GM13977 (cell line): ENCODE measurements at regions not wholly inside any gene's neighbourhood (a gene's known extent, or its start where the extent isn't known, plus 50 kb on each side); places are given as distances from the start of the nearest gene placed in this dataset.
"Not testable (repeated sequence)": the region's sequence is repeated elsewhere in the genome, so short reads cannot be mapped to it uniquely, and the experiment has no call there.

Experiments
- DNase-seq: peaks from one replicate; pipeline ENCODE4 v3.0.0; 2012; ENCODE audit warnings: low spot score
- in situ Hi-C: fragments of 300-500 bp; cut with MboI; formaldehyde crosslinking; loops from one replicate; pipeline ENCODE4 v1.12.0; 2022; ENCODE audit warnings: low sequenced_read_pairs, low pct_unique_long_range_greater_than_20kb, mixed read lengths, inconsistent platforms; ENCODE audit not compliant: unreplicated experiment
- TF ChIP-seq, protein P1 (sequence below): IDR thresholded peaks from 2 replicates; pipeline ENCODE4 v1.5.1; 2012; ENCODE audit warnings: mild to moderate bottlenecking, control low read depth; ENCODE audit not compliant: insufficient read depth; ENCODE audit errors: extremely low read depth, missing control alignments

DNA sequence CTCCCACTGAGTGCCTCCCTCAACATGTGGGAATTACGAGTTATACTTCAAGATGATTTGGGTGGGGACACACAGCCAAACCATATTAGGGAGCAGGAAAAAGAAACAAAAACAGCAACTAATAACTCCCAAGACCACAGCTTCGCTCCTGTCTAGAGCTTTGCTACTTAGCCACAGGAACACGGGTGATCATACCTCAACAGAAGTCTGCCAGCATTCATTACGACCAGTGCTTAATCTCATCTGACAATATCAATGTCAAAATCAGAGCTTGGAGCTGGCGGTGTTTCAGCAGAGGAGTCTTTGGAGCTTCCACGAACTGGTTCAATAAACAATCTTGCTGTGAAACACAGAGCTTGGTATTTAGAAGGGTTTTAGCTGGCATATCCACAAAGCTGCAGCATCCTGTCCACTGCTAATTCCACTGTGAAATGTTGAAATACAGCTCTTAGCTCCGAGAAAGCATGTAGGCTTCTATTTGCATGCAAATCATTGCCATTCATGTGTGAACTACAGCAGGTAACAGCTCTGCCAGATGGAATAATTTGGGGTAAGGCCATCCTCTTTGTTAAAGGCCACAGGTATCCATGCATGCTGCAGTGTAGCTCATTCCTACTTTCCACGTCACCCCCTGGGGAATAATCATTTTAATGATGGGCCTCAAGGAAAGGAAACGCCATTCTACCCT lies 128.4 kb upstream of the GOT2 start:
- in situ Hi-C loops: no loop called here
- TF ChIP-seq, protein P1, sequence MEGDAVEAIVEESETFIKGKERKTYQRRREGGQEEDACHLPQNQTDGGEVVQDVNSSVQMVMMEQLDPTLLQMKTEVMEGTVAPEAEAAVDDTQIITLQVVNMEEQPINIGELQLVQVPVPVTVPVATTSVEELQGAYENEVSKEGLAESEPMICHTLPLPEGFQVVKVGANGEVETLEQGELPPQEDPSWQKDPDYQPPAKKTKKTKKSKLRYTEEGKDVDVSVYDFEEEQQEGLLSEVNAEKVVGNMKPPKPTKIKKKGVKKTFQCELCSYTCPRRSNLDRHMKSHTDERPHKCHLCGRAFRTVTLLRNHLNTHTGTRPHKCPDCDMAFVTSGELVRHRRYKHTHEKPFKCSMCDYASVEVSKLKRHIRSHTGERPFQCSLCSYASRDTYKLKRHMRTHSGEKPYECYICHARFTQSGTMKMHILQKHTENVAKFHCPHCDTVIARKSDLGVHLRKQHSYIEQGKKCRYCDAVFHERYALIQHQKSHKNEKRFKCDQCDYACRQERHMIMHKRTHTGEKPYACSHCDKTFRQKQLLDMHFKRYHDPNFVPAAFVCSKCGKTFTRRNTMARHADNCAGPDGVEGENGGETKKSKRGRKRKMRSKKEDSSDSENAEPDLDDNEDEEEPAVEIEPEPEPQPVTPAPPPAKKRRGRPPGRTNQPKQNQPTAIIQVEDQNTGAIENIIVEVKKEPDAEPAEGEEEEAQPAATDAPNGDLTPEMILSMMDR: no peak
- no peak for DNase-seq

DNA sequence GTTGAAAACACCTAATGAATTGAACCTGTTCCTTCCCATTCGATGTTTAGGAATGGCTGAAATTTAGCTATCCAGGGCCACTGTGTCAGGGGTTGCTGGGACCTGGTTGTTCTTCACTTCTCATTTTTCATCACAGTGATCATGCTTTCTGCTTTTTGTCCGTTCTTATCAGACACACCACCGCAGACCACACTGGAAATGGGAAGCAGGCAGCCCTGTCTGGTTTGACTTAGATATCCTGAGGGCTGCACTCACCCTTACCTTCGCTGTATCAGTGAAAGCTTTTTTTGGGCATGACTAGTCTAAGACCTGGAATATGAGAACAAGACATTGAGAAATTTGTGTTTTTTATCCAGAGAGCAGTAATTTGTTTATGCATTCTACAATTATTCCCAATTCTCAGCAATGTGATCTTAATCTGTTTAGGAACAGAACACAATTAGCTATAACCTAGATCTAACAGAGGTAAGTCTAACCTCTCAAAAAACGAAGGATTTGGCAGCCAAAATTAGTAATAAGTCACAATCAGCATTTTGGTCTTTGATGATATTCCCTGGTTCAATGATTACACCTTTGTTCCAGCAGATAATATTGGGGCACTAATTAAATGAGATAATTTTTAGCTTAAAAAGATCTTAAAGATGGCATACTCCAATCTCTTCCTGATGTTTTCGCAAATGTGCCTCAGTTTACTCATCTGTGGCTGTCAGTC lies 126.0 kb upstream of the GOT2 start:
- in situ Hi-C loops: no loop called here
- TF ChIP-seq, protein P1: no peak
- DNase-seq: no peak

DNA sequence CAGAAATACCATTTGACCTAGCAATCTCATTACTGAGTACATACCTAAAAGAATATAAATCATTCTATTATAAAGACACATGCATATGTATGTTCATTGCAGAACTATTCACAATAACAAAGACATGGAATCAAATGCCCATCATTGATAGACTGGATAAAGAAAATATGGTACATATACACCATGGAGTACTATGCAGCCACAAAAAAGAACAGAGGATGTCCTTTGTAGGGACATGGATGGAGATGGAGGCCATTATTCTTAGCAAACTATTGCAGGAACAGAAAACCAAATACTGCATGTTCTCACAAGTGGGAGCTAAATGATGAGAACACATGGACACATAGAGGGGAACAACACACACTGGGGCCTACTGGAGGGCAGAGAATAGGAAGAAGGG lies 124.5 kb upstream of the GOT2 start:
- in situ Hi-C loops: not testable (repeated sequence)

DNA sequence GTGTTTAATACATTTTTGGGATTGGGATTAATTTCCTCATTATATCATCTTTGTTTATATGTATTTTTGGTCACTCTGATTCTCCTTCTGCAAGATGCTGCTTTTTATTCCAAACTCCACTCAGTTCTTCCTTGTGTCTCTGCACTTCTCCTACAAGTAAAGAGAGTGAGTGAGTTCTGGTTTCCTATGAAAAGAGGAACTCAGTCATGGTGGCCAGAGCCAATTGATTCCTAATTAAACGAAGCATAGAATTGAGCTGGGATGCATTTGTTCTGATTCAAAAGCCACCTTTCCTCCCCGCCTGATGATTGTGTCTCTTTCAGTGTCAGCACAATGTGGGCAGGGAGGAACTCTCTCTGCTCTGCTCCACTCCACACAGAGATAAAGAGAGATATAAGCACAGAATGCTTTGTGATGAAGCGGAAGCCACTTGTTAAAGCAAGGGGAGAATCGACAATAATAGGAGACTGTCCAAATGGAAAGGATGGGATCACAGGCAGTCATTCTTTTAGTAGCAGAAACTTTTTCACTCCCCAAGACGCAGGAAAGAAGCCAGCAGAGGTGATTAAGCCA lies 121.3 kb upstream of the GOT2 start:
- in situ Hi-C loops: no loop called here
- TF ChIP-seq, protein P1: no peak
- no peak for DNase-seq

More for the DNA sequence above, 124.5 kb upstream of the GOT2 start:
- DNase-seq: not testable (repeated sequence)

DNA sequence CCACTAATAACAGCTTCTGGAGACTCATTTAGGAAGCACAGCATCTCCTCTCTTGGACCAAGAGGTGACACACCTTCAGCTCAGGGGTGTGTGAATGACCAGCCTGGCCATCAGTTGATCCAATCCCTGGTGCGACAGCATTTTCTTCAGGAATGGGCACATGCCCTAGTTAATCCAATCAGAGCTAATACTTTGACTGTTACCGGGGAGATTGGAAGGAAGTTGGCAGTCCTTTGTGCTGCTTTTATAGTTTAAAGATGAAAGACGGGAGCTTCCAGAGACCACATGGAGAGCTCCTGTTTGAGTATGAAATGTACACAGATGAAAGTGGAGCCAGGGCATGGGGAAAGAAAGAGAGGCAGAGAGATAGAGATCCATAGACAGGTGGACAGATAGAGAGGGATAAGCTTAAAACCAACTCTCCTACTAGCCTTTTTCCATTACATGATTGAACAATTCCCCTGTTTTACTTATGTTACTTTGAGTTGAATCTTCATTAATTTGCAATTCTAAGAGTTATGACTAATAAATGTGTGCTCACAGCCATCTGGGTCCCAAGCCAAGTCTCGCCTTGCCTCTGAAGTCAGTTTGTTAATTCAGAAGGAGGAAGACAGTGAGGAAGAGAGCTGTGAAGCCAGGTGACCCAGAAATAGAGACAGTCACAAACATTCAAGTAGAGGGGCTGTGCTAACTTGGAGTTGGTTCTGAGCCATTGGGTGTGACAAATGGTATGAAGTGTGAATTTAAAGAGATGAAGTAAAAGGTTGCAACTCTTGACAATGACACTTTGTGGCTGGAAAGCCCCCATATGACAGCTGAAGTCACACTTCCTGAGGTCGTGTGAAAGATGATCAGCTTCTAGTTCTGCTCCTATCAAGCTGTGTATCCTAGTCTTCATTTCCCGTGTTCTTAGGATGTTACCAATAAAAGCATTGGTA lies 120.0 kb upstream of the GOT2 start:
- in situ Hi-C loops: no loop called here
- peak; percentile 53 for DNase-seq
- TF ChIP-seq, protein P1: no peak

DNA sequence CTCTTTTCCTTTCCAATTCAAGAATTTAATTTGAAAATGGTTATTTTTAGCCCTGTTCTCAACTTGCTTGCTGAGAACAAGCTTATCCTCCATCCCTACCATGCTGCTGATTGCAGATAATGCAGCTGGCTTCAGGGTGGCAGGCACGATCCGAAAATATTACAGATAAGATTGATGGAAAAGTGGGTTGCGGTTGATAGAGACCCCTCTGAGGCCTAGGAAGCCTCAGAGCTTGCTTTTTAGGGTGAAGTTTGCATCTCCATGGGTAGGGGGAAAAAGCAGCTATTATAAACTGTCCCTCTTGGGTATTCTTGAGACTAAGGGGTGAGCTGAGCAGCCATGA lies 116.5 kb upstream of the GOT2 start:
- TF ChIP-seq, protein P1: no peak
- in situ Hi-C loops: no loop called here
- no peak for DNase-seq
